Ovary (tissue), 3 donors: ENCODE measurements at regions not wholly inside any gene's neighbourhood (a gene's known extent, or its start where the extent isn't known, plus 50 kb on each side); places are given as distances from the start of the nearest gene placed in this dataset.

Experiments
- CTCF ChIP-seq, 3 donors: fragments of 450-650 bp in 2 of 3; fragments of 200-600 bp in 1 of 3; IDR thresholded peaks; one replicate each; pipeline versions ENCODE4 v1.5.1 to v1.8.0; 2016 to 2022; ENCODE audit warnings: antibody characterized with exemption in 3 of 3, mild to moderate bottlenecking in 1 of 3
- POLR2A ChIP-seq: fragments of 450-650 bp; IDR thresholded peaks from one replicate; pipeline ENCODE4 v1.6.1; 2017; ENCODE audit warnings: antibody characterized with exemption, mild to moderate bottlenecking, moderate library complexity
- donor health status: DM: no; HTN: no; CAD: no.

DNA sequence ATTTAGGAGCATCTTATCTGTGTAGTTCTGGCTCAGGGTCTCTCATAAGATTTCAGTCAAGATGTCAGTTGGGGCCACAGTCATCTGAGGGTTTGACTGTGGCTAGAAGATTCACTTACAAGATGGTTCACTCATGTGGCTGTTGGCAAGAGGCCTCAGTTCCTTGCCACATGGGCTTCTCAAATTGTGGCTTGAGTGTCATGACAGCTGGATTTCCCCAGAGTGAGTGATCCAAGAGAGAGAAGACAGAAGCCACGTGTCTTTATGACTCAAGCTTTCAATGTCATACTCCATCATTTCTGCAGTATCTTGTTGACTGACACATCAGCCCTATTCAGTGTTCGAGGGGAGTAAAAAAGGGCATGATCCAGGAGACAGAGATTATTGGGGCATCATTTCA lies 131.3 kb upstream of the AP1S2 start:
- TF ChIP-seq POLR2A (no peak), CTCF (IDR thresholded peaks at IDR 0.05) (no peak)
